ENCODE measurements at regions not wholly inside any gene's neighbourhood (a gene's known extent, or its start where the extent isn't known, plus 50 kb on each side); places are given as distances from the start of the nearest gene placed in this dataset.

DNA sequence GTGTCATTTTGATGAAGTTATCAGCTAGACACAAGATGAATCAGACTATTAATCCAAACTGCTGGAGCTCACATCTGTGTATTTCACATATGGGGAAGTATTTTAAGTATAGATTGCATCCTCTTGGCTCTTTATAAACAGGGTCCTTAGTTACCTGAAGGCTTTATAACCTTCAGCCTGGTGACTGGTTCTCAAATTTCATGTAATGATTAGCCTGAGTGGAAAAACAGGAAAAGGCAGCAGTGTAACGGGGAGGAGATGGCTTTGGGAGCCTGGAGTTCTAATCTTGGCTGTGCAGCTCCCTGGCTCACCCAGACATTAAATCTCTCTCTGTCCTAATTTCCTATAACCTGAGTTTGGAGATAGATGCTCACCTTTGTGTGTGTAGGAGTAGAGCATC is 103.8 kb upstream of the HPF1 start:
- TF ChIP-seq EZH2phosphoT487 (IDR thresholded peaks at IDR 0.05; ENCODE audit: borderline replicate concordance, low read length): no peak
- no peak for TF ChIP-seq CTCF (IDR thresholded peaks at IDR 0.05; ENCODE audit: low read depth, low read length, poor library complexity, severe bottlenecking)

Measured in DOHH2 (cell line).